H1 (cell line): ENCODE measurements at regions not wholly inside any gene's neighbourhood (a gene's known extent, or its start where the extent isn't known, plus 50 kb on each side); places are given as distances from the start of the nearest gene placed in this dataset.

Source experiments
- CTCF ChIA-PET: fragments of 300-600 bp; sonication (Branson Sonifier 250); formaldehyde crosslinking; loops from one replicate; lab custom pipeline; 2021; ENCODE audit not compliant: partially characterized antibody; lab: Charles Lee
- POLR2A ChIA-PET: fragments of 300-600 bp; sonication (Branson Sonifier 250); formaldehyde crosslinking; loops from one replicate; lab custom pipeline; 2021; ENCODE audit warnings: inconsistent platforms; ENCODE audit not compliant: partially characterized antibody; lab: Charles Lee
- DNase-seq, 2 experiments: peaks; one replicate each; pipeline versions ENCODE4 v3.0.0 to v3.0.0-alpha.2; 2010 to 2022; ENCODE audit warnings: low spot score in 2 of 2, low read depth in 1 of 2, mixed read lengths in 1 of 2
- FAIRE-seq: peaks from 2 replicates; lab custom pipeline; 2011; peaks lifted over from hg19 to GRCh38; lab: Jason Lieb, UNC
- H2AFZ ChIP-seq: 2 replicates; pipeline ENCODE4 v1.8.1; 2012; ENCODE audit warnings: low read length, inconsistent platforms
- H2AK5ac ChIP-seq: 2 replicates; pipeline ENCODE4 v1.6.1; 2013; ENCODE audit warnings: low read depth, low read length
- H2BK120ac ChIP-seq: replicated peaks from 2 replicates; pipeline ENCODE3; 2013; ENCODE audit warnings: low read depth, low read length, inconsistent platforms
- H2BK12ac ChIP-seq: 2 replicates; pipeline ENCODE4 v1.6.1; 2013; ENCODE audit warnings: low read depth, low read length
- H2BK15ac ChIP-seq: 2 replicates; pipeline ENCODE4 v1.6.1; 2013; ENCODE audit warnings: low read length
- H2BK20ac ChIP-seq: 2 replicates; pipeline ENCODE4 v1.6.1; 2013; ENCODE audit warnings: low read length
- H2BK5ac ChIP-seq: 2 replicates; pipeline ENCODE4 v1.6.1; 2013; ENCODE audit warnings: low read depth, low read length
- H3K14ac ChIP-seq: 2 replicates; pipeline ENCODE4 v1.6.1; 2013; ENCODE audit warnings: inconsistent platforms; ENCODE audit not compliant: insufficient read length
- H3K18ac ChIP-seq: 2 replicates; pipeline ENCODE4 v1.6.1; 2013; ENCODE audit warnings: low read length; ENCODE audit errors: extremely low read depth
- H3K23ac ChIP-seq: 2 replicates; pipeline ENCODE4 v1.6.1; 2013; ENCODE audit warnings: inconsistent platforms; ENCODE audit not compliant: insufficient read length
- H3K23me2 ChIP-seq: 2 replicates; pipeline ENCODE4 v1.6.1; 2013; ENCODE audit warnings: low read depth, low read length
- H3K27ac ChIP-seq: 2 replicates; pipeline ENCODE4 v1.6.1; 2011; ENCODE audit warnings: low read depth, low read length, inconsistent platforms
- H3K27me3 ChIP-seq, 4 experiments: replicated peaks in 1 of 4; 1 replicate in 1 of 4; 2 replicates in 3 of 4; pipeline versions ENCODE4 v1.6.1 to v1.8.1; 2011 to 2013; ENCODE audit warnings: low read length in 3 of 4, mild to moderate bottlenecking in 3 of 4, inconsistent platforms in 2 of 4, mixed read lengths in 2 of 4, moderate library complexity in 1 of 4; ENCODE audit not compliant: control insufficient read depth in 3 of 4, insufficient read depth in 3 of 4; ENCODE audit errors: extremely low read depth in 1 of 4
- H3K36me3 ChIP-seq, 4 experiments: 2 replicates each; pipeline versions ENCODE4 v1.6.1 to v1.8.1; 2011 to 2013; ENCODE audit warnings: mild to moderate bottlenecking in 4 of 4, low read length in 3 of 4, moderate library complexity in 2 of 4, control low read depth in 1 of 4, inconsistent platforms in 1 of 4; ENCODE audit not compliant: insufficient read depth in 4 of 4, control insufficient read depth in 2 of 4
- H3K4ac ChIP-seq: replicated peaks from 2 replicates; pipeline ENCODE3; 2013; ENCODE audit warnings: low read length, low read depth, mixed read lengths, inconsistent platforms; ENCODE audit not compliant: insufficient read length
- H3K4me1 ChIP-seq, 4 experiments: replicated peaks in 1 of 4; 1 replicate in 1 of 4; 2 replicates in 3 of 4; pipeline versions ENCODE4 v1.6.1 to v1.8.1; 2011 to 2013; ENCODE audit warnings: low read length in 3 of 4, inconsistent platforms in 2 of 4, mixed read lengths in 1 of 4; ENCODE audit not compliant: insufficient read depth in 4 of 4, control insufficient read depth in 3 of 4
- H3K4me2 ChIP-seq, 2 experiments: 2 replicates each; pipeline versions ENCODE4 v1.6.1 to v1.8.1; 2011 to 2013; ENCODE audit warnings: low read depth in 2 of 2, low read length in 2 of 2, control low read depth in 1 of 2, inconsistent platforms in 1 of 2, mild to moderate bottlenecking in 1 of 2; ENCODE audit not compliant: insufficient read depth in 1 of 2
- H3K4me3 ChIP-seq, 4 experiments: fragments of 200-600, 300-600 bp in 1 of 4; sonication (generic), shearing (Covaris generic), sonication (Bioruptor Twin) in 1 of 4; 2 replicates each; pipeline versions ENCODE4 v1.5.1 to v1.8.1; 2011 to 2016; ENCODE audit warnings: low read length in 4 of 4, low read depth in 3 of 4, control low read depth in 2 of 4, inconsistent platforms in 2 of 4, mild to moderate bottlenecking in 2 of 4, mixed read lengths in 1 of 4, moderate library complexity in 1 of 4; ENCODE audit not compliant: insufficient read depth in 2 of 4; ENCODE audit errors: extremely low read depth in 1 of 4
- H3K56ac ChIP-seq: replicated peaks from 2 replicates; pipeline ENCODE3; 2013; ENCODE audit warnings: low read depth, mild to moderate bottlenecking, mixed read lengths, low read length, inconsistent platforms; ENCODE audit not compliant: insufficient read length
- H3K79me1 ChIP-seq: 2 replicates; pipeline ENCODE4 v1.6.1; 2013; ENCODE audit warnings: low read depth, low read length, control low read depth
- H3K79me2 ChIP-seq, 2 experiments: 2 replicates each; pipeline versions ENCODE4 v1.6.1 to v1.8.1; 2012 to 2013; ENCODE audit warnings: low read length in 2 of 2, mild to moderate bottlenecking in 2 of 2, inconsistent platforms in 1 of 2; ENCODE audit not compliant: insufficient read depth in 2 of 2, control insufficient read depth in 1 of 2
- H3K9ac ChIP-seq, 4 experiments: replicated peaks in 1 of 4; 1 replicate in 1 of 4; 2 replicates in 3 of 4; pipeline versions ENCODE4 v1.6.1 to v1.8.1; 2011 to 2013; ENCODE audit warnings: low read depth in 3 of 4, low read length in 3 of 4, control low read depth in 2 of 4, mild to moderate bottlenecking in 2 of 4, moderate library complexity in 2 of 4, inconsistent platforms in 1 of 4; ENCODE audit errors: extremely low read depth in 1 of 4
- H3K9me3 ChIP-seq, 2 experiments: 2 replicates each; pipeline versions ENCODE4 v1.6.1 to v1.8.1; 2012 to 2013; ENCODE audit warnings: mild to moderate bottlenecking in 2 of 2, moderate library complexity in 2 of 2, control low read depth in 1 of 2, inconsistent platforms in 1 of 2, low read depth in 1 of 2, low read length in 1 of 2, mixed read lengths in 1 of 2; ENCODE audit not compliant: insufficient read depth in 2 of 2
- H4K20me1 ChIP-seq, 2 experiments: replicated peaks in 1 of 2; 2 replicates each; pipeline versions ENCODE3 to v1.8.1; 2011 to 2013; ENCODE audit warnings: inconsistent platforms in 2 of 2, low read length in 2 of 2, mild to moderate bottlenecking in 1 of 2; ENCODE audit not compliant: insufficient read depth in 2 of 2, control insufficient read depth in 1 of 2
- H4K5ac ChIP-seq: 2 replicates; pipeline ENCODE4 v1.6.1; 2013; ENCODE audit warnings: low read length, low read depth, mixed read lengths, inconsistent platforms; ENCODE audit not compliant: insufficient read length
- H4K8ac ChIP-seq: 2 replicates; pipeline ENCODE4 v1.8.0; 2013; ENCODE audit warnings: mild to moderate bottlenecking, moderate library complexity, low read length, inconsistent platforms; ENCODE audit not compliant: insufficient read depth; ENCODE audit errors: extremely low read depth
- H4K91ac ChIP-seq: replicated peaks from 2 replicates; pipeline ENCODE3; 2013; ENCODE audit warnings: low read length, mixed read lengths, inconsistent platforms; ENCODE audit not compliant: insufficient read length
- CTBP2 ChIP-seq: IDR thresholded peaks from 2 replicates; pipeline ENCODE4 v1.7.0; 2011; ENCODE audit warnings: borderline replicate concordance, mild to moderate bottlenecking, moderate library complexity, mixed read lengths, low read length; ENCODE audit not compliant: insufficient read depth, insufficient read length
- WGBS, 2 experiments: shearing (Covaris generic) in 1 of 2; methylation state at CpG; one replicate each; pipeline versions ENCODE4 v1.1.6 to v1.1.7; 2013 to 2015; ENCODE audit warnings: low lambda C conversion rate in 2 of 2, mixed read lengths in 2 of 2, inconsistent platforms in 1 of 2, low coverage in 1 of 2, missing lambda C conversion rate in 1 of 2; ENCODE audit not compliant: insufficient replicate concordance in 2 of 2, insufficient coverage in 1 of 2, insufficient read length in 1 of 2; ENCODE audit errors: extremely low coverage in 1 of 2, missing lambda C conversion rate in 1 of 2; 5-methylcytosine and 5-hydroxymethylcytosine counted together

DNA sequence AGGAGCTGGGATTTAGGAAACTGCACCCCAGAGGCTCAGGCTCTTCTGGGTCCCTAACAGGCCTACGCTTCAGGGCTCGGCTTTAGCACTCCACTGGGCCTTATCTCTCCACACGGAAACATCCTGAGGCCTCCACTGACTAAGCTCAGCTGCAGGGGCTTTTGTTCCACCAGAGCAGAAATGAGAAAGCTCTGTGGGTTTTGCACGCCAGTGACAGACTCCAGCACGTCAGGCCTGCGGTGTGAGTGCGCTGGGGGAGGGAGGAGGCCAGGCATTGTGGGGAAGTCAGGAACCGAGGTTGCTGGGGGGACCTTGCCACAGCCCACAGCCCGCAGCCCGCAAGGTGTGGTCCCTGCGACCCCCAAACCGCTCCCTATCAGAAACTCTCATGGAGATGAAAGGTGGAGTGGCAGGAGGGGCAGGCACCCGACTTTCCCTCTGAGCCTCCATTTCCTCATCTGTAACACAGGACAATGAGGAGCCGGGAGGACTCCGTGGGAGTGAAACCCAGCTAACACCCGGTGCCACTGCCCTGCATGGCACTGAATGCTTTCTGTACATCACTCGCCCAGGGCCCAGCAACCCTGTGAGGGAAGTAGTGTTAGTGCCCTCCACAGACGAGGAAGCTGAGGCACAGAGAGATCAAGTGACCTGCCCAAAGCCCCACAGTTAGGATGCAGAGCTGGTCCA, 106.5 kb downstream of the TPRA1 start:
- no peaks in the 10 kb centered on the region for H3K27me3 ChIP-seq
- H3K23ac ChIP-seq = no peak overlapping the region
- no peak overlapping the region for H3K56ac ChIP-seq
- H3K23me2 ChIP-seq = no peaks in the 10 kb centered on the region
- DNase-seq = peak in 1 of 2 experiments; percentile 39
- H3K18ac ChIP-seq = no peak overlapping the region
- no peaks in the 10 kb centered on the region for H3K79me2 ChIP-seq
- no peak overlapping the region for H3K4me3 ChIP-seq
- no peak overlapping the region for H4K5ac ChIP-seq
- H2BK20ac ChIP-seq = no peak overlapping the region
- no peak overlapping the region for H3K27ac ChIP-seq
- no peak overlapping the region; the same call in 1 of the 2 replicates for H2AFZ ChIP-seq
- no peak overlapping the region for H3K9ac ChIP-seq
- no peak overlapping the region for H3K4me2 ChIP-seq
- no peaks in the 10 kb centered on the region for H4K20me1 ChIP-seq
- no peak overlapping the region for H2BK120ac ChIP-seq
- no peak overlapping the region for H3K14ac ChIP-seq
- H3K79me1 ChIP-seq = no peaks in the 10 kb centered on the region
- no peak overlapping the region for H3K4ac ChIP-seq
- 91% methylated on average over 18 of the region's 18 CpGs; no CpG with 5 or more reads in 1 of the 2 experiments for WGBS, 2 experiments
- H4K91ac ChIP-seq = no peak overlapping the region
- FAIRE-seq = no peak
- no peak overlapping the region for H2BK5ac ChIP-seq
- no peaks in the 10 kb centered on the region for H3K36me3 ChIP-seq
- H2BK12ac ChIP-seq = no peak overlapping the region
- POLR2A ChIA-PET = no interaction called here
- CTCF ChIA-PET = interaction anchor here (0.6 to 5.0 kb wide), 6 partner anchors 9 to 1570 kb away, joined by 3 to 33 read pairs (median 3); no protein-coding TSS in a partner anchor
- H2AK5ac ChIP-seq = no peak overlapping the region
- H3K4me1 ChIP-seq = peaks cover 0 to 6% (median 3%) of the 10 kb centered on the region in 4 experiments; a peak in 4 of 7 replicates
- H3K9me3 ChIP-seq = no peaks in the 10 kb centered on the region
- no peak overlapping the region for H4K8ac ChIP-seq
- no peak overlapping the region for H2BK15ac ChIP-seq
- TF ChIP-seq CTBP2 = no peak
